IMR-90 (cell line): ENCODE measurements at regions not wholly inside any gene's neighbourhood (a gene's known extent, or its start where the extent isn't known, plus 50 kb on each side); places are given as distances from the start of the nearest gene placed in this dataset.

ENCODE experiments used
- ATAC-seq: fragments of 200-7000 bp; cut with Tn5 transposase; 2 replicates; pipeline ENCODE4 v1.9.1; 2020; ENCODE audit warnings: low read depth, mild to moderate bottlenecking, moderate library complexity
- BruUV-seq: library from RNA; stranded (reverse); fragments of 400-500 nt; replicated peaks from 2 replicates; lab custom pipeline; 2021; lab: Mats Ljungman, UMichigan
- CTCF ChIA-PET: fragments of 300-600 bp; formaldehyde crosslinking; extraction: SDS; loops from one replicate; lab custom pipeline; 2021; ENCODE audit warnings: antibody characterized with exemption; lab: Yijun Ruan, JAX
- POLR2A ChIA-PET: fragments of 300-600 bp; sonication (Branson Sonifier 250); formaldehyde crosslinking; loops from one replicate; lab custom pipeline; 2022; ENCODE audit warnings: antibody characterized with exemption; ENCODE audit not compliant: unreplicated experiment; lab: Charles Lee
- DNase-seq: peaks from one replicate; pipeline ENCODE4 v3.0.0; 2013
- H2AFZ ChIP-seq: replicated peaks from 2 replicates; pipeline ENCODE3; 2013; ENCODE audit warnings: low read length, mild to moderate bottlenecking; ENCODE audit not compliant: poor library complexity
- H2AK5ac ChIP-seq: 2 replicates; pipeline ENCODE4 v1.6.1; 2013; ENCODE audit warnings: low read depth, low read length, inconsistent platforms
- H2AK9ac ChIP-seq: replicated peaks from 2 replicates; pipeline ENCODE3; 2013; ENCODE audit warnings: mild to moderate bottlenecking, low read depth, low read length, moderate library complexity; ENCODE audit not compliant: poor library complexity
- H2BK120ac ChIP-seq: 2 replicates; pipeline ENCODE4 v1.6.1; 2013; ENCODE audit warnings: low read depth, low read length, inconsistent platforms
- H2BK15ac ChIP-seq: 3 replicates; pipeline ENCODE4 v1.6.1; 2013; ENCODE audit warnings: low read depth, low read length, inconsistent platforms
- H2BK20ac ChIP-seq: 2 replicates; pipeline ENCODE4 v1.6.1; 2013; ENCODE audit warnings: low read depth, mild to moderate bottlenecking, inconsistent platforms, low read length, moderate library complexity
- H2BK5ac ChIP-seq: 2 replicates; pipeline ENCODE4 v1.6.1; 2013; ENCODE audit warnings: mild to moderate bottlenecking, low read depth, low read length, inconsistent platforms; ENCODE audit not compliant: poor library complexity, severe bottlenecking
- H3K14ac ChIP-seq: replicated peaks from 2 replicates; pipeline ENCODE4 v1.6.1; 2013; ENCODE audit warnings: low read depth, low read length, inconsistent platforms
- H3K18ac ChIP-seq: 2 replicates; pipeline ENCODE4 v1.6.1; 2013; ENCODE audit warnings: low read depth, low read length, control low read depth
- H3K23ac ChIP-seq: 2 replicates; pipeline ENCODE4 v1.6.1; 2013; ENCODE audit warnings: low read depth, low read length, inconsistent platforms
- H3K27ac ChIP-seq: 2 replicates; pipeline ENCODE4 v1.5.1; 2013; ENCODE audit warnings: mild to moderate bottlenecking, control low read depth, low read length; ENCODE audit not compliant: insufficient read depth
- H3K27me3 ChIP-seq: 2 replicates; pipeline ENCODE4 v1.6.1; 2013; ENCODE audit warnings: low read length; ENCODE audit not compliant: control insufficient read depth, insufficient read depth
- H3K36me3 ChIP-seq: 2 replicates; pipeline ENCODE4 v1.6.1; 2013; ENCODE audit warnings: low read length, mixed read lengths; ENCODE audit not compliant: control insufficient read depth, insufficient read depth
- H3K4ac ChIP-seq: 2 replicates; pipeline ENCODE4 v1.6.1; 2013; ENCODE audit warnings: low read depth, low read length, inconsistent platforms
- H3K4me1 ChIP-seq: 2 replicates; pipeline ENCODE4 v1.6.1; 2013; ENCODE audit warnings: low read length, mixed read lengths; ENCODE audit not compliant: control insufficient read depth, insufficient read depth
- H3K4me2 ChIP-seq: 2 replicates; pipeline ENCODE4 v1.6.1; 2013; ENCODE audit warnings: low read depth, mild to moderate bottlenecking, control low read depth, low read length, moderate library complexity
- H3K4me3 ChIP-seq: 2 replicates; pipeline ENCODE4 v1.5.1; 2013; ENCODE audit warnings: low read depth, mild to moderate bottlenecking, control low read depth, low read length, moderate library complexity; ENCODE audit not compliant: insufficient read depth
- H3K56ac ChIP-seq: 2 replicates; pipeline ENCODE4 v1.6.1; 2013; ENCODE audit warnings: low read length, inconsistent platforms; ENCODE audit not compliant: insufficient read depth; ENCODE audit errors: extremely low read depth
- H3K79me1 ChIP-seq, 2 experiments: 2 replicates each; pipeline ENCODE4 v1.6.1; 2013; ENCODE audit warnings: low read length in 2 of 2, inconsistent platforms in 1 of 2, low read depth in 1 of 2
- H3K9ac ChIP-seq: 2 replicates; pipeline ENCODE4 v1.6.1; 2013; ENCODE audit warnings: low read depth, low read length, control low read depth
- H3K9me1 ChIP-seq: 2 replicates; pipeline ENCODE4 v1.6.1; 2013; ENCODE audit warnings: low read length, inconsistent platforms; ENCODE audit not compliant: insufficient read depth
- H3K9me3 ChIP-seq: 2 replicates; pipeline ENCODE4 v1.6.1; 2013; ENCODE audit warnings: low read length; ENCODE audit not compliant: control insufficient read depth, insufficient read depth
- H4K20me1 ChIP-seq: 2 replicates; pipeline ENCODE4 v1.6.1; 2013; ENCODE audit warnings: low read length, inconsistent platforms; ENCODE audit not compliant: insufficient read depth
- H4K5ac ChIP-seq: 2 replicates; pipeline ENCODE4 v1.6.1; 2013; ENCODE audit warnings: mild to moderate bottlenecking, low read depth, low read length, control low read depth
- H4K8ac ChIP-seq, 2 experiments: 2 replicates each; pipeline ENCODE4 v1.6.1; 2013; ENCODE audit warnings: low read depth in 2 of 2, low read length in 2 of 2, control low read depth in 1 of 2, inconsistent platforms in 1 of 2
- H4K91ac ChIP-seq: 2 replicates; pipeline ENCODE4 v1.6.1; 2013; ENCODE audit warnings: low read depth, low read length, inconsistent platforms; ENCODE audit not compliant: insufficient read depth
- BHLHE40 ChIP-seq: fragments of 150-350 bp; IDR thresholded peaks from 2 replicates; pipeline ENCODE4 v1.6.1; 2016; ENCODE audit warnings: mild to moderate bottlenecking, low read depth, low read length
- CEBPB ChIP-seq: IDR thresholded peaks from 2 replicates; pipeline ENCODE4 v1.6.1; 2012; ENCODE audit warnings: low read depth, low read length, improper control_type of control experiment
- CHD1 ChIP-seq: IDR thresholded peaks from 2 replicates; pipeline ENCODE4 v1.6.1; 2012; ENCODE audit warnings: low read depth, low read length, improper control_type of control experiment
- CTCF ChIP-seq: conservative IDR thresholded peaks from 2 replicates; pipeline ENCODE4 v1.5.1; 2012; ENCODE audit warnings: mild to moderate bottlenecking, low read depth, low read length, improper control_type of control experiment
- FOS ChIP-seq: fragments of 150-350 bp; IDR thresholded peaks from 2 replicates; pipeline ENCODE4 v1.6.1; 2016; ENCODE audit warnings: low read depth, low read length
- NFE2L2 ChIP-seq: fragments of 150-350 bp; IDR thresholded peaks from 2 replicates; pipeline ENCODE4 v1.6.1; 2016; ENCODE audit warnings: low read depth, mild to moderate bottlenecking, low read length
- POLR2A ChIP-seq: IDR thresholded peaks from 2 replicates; pipeline ENCODE4 v1.6.1; 2012; ENCODE audit warnings: mild to moderate bottlenecking, low read depth, low read length
- RFX5 ChIP-seq: IDR thresholded peaks from 2 replicates; pipeline ENCODE4 v1.8.0; 2012; ENCODE audit warnings: low read depth, mild to moderate bottlenecking, low read length, moderate library complexity
- USF2 ChIP-seq: fragments of 150-350 bp; IDR thresholded peaks from 2 replicates; pipeline ENCODE4 v1.6.1; 2017; ENCODE audit warnings: mild to moderate bottlenecking, antibody characterized with exemption, low read length, low read depth
- dilution Hi-C: fragments of 300-500 bp; cut with HindIII; formaldehyde crosslinking; loops from one replicate; pipeline ENCODE4 v1.14.3; 2018; ENCODE audit warnings: low sequenced_read_pairs; ENCODE audit not compliant: unreplicated experiment
- in situ Hi-C: fragments of 300-500 bp; cut with MboI; formaldehyde crosslinking; loops from 3 replicates; pipeline ENCODE4 v1.14.3; 2019; ENCODE audit warnings: low sequenced_read_pairs, inconsistent platforms, mixed read lengths
- intact Hi-C: fragments of 100-400 bp; cut with micrococcal nuclease; formaldehyde crosslinking; loops from 2 replicates; pipeline ENCODE4 v1.10.0; 2022

GRCh38 chr6:6411115-6411514 lies 90.7 kb upstream of the F13A1 start:
- H3K23ac ChIP-seq = no peak overlapping the region
- no peak overlapping the region for H4K91ac ChIP-seq
- H2AFZ ChIP-seq = no peak overlapping the region
- H4K20me1 ChIP-seq = no peaks in the 10 kb centered on the region
- H3K79me1 ChIP-seq = no peaks in the 10 kb centered on the region
- no peak overlapping the region for H2AK5ac ChIP-seq
- ChIA-PET CTCF (no interaction called here), POLR2A (no interaction called here)
- dilution Hi-C loops = no loop called here
- no peak overlapping the region for H4K8ac ChIP-seq
- no peak for ATAC-seq
- no peak overlapping the region for H4K5ac ChIP-seq
- H3K9me1 ChIP-seq = no peaks in the 10 kb centered on the region
- no peaks in the 10 kb centered on the region for H3K27me3 ChIP-seq
- no peak overlapping the region for H2BK20ac ChIP-seq
- H3K56ac ChIP-seq = no peak overlapping the region
- BruUV-seq = no TSS peak
- H3K27ac ChIP-seq = no peak overlapping the region
- H2BK5ac ChIP-seq = no peak overlapping the region
- H2BK120ac ChIP-seq = no peak overlapping the region
- H3K4me3 ChIP-seq = no peak overlapping the region
- no peak overlapping the region for H3K18ac ChIP-seq
- H3K9me3 ChIP-seq = peaks cover 21% of the 10 kb centered on the region
- H3K4me2 ChIP-seq = no peak overlapping the region
- TF ChIP-seq POLR2A = no peak
- no peak for TF ChIP-seq FOS
- TF ChIP-seq CTCF = no peak
- no peak for TF ChIP-seq CHD1
- TF ChIP-seq CEBPB = no peak
- TF ChIP-seq USF2 = no peak
- TF ChIP-seq NFE2L2 = no peak
- no peak for TF ChIP-seq RFX5
- no peak for TF ChIP-seq BHLHE40
- no peak overlapping the region for H3K4ac ChIP-seq
- no peak overlapping the region for H2BK15ac ChIP-seq
- intact Hi-C loops = no loop called here
- H2AK9ac ChIP-seq = no peak overlapping the region
- no peaks in the 10 kb centered on the region for H3K4me1 ChIP-seq
- DNase-seq = no peak
- no peak overlapping the region for H3K14ac ChIP-seq
- in situ Hi-C loops = no loop called here
- H3K36me3 ChIP-seq = no peaks in the 10 kb centered on the region
- no peak overlapping the region for H3K9ac ChIP-seq
